Gastrocnemius medialis (tissue), 4 donors: ENCODE measurements at regions not wholly inside any gene's neighbourhood (a gene's known extent, or its start where the extent isn't known, plus 50 kb on each side); places are given as distances from the start of the nearest gene placed in this dataset.

ENCODE experiments used
- CTCF ChIP-seq, 5 experiments: fragments of 450-650 bp in 3 of 5; fragments of 200-600 bp in 2 of 5; sonication (generic) in 2 of 5; IDR thresholded peaks in 4 of 5; conservative IDR thresholded peaks in 1 of 5; 1 replicate in 4 of 5; 2 replicates in 1 of 5; pipeline ENCODE4 v1.5.1; 2016 to 2019; ENCODE audit warnings: antibody characterized with exemption in 5 of 5, mild to moderate bottlenecking in 3 of 5, moderate library complexity in 3 of 5
- POLR2A ChIP-seq, 2 donors: fragments of 450-650 bp; IDR thresholded peaks; one replicate each; pipeline ENCODE4 v1.6.1; 2017; ENCODE audit warnings: antibody characterized with exemption in 2 of 2, mild to moderate bottlenecking in 2 of 2, moderate library complexity in 2 of 2

- TF ChIP-seq CTCF (IDR thresholded peaks at IDR 0.05 in 4 of 5, conservative IDR thresholded peaks at IDR 0.05 in 1 of 5) (no peak), POLR2A (IDR thresholded peaks at IDR 0.05) (no peak)
Observed at GRCh38 chr5:96159043-96159442, 197.4 kb upstream of the ELL2 start.
